ENCODE measurements at regions not wholly inside any gene's neighbourhood (a gene's known extent, or its start where the extent isn't known, plus 50 kb on each side); places are given as distances from the start of the nearest gene placed in this dataset.

- no peak for TF ChIP-seq CTCF (IDR thresholded peaks at IDR 0.05; ENCODE audit: insufficient read depth, low read length, poor library complexity, severe bottlenecking)
- DNase-seq (ENCODE audit: low read depth), result no peak
- Histone ChIP-seq H3K27me3 (ENCODE audit: control insufficient read depth, insufficient read depth, low read length) (no peaks in the 10 kb centered on the region), H3K36me3 (ENCODE audit: control insufficient read depth, insufficient read depth, low read length) (no peaks in the 10 kb centered on the region), H3K4me3 (ENCODE audit: low read depth, low read length) (no peak overlapping the region)
Observed at GRCh38 chr1:70542856-70543255, 131.8 kb downstream of the CTH start.

GRCh38 chr1:70546726-70547125 lies 135.7 kb downstream of the CTH start:
- Histone ChIP-seq H3K36me3 (ENCODE audit: control insufficient read depth, insufficient read depth, low read length) (no peaks in the 10 kb centered on the region), H3K27me3 (ENCODE audit: control insufficient read depth, insufficient read depth, low read length) (no peaks in the 10 kb centered on the region), H3K4me3 (ENCODE audit: low read depth, low read length) (no peak overlapping the region)
- no peak for DNase-seq (ENCODE audit: low read depth)
- TF ChIP-seq CTCF (IDR thresholded peaks at IDR 0.05; ENCODE audit: insufficient read depth, low read length, poor library complexity, severe bottlenecking), result no peak

DNA sequence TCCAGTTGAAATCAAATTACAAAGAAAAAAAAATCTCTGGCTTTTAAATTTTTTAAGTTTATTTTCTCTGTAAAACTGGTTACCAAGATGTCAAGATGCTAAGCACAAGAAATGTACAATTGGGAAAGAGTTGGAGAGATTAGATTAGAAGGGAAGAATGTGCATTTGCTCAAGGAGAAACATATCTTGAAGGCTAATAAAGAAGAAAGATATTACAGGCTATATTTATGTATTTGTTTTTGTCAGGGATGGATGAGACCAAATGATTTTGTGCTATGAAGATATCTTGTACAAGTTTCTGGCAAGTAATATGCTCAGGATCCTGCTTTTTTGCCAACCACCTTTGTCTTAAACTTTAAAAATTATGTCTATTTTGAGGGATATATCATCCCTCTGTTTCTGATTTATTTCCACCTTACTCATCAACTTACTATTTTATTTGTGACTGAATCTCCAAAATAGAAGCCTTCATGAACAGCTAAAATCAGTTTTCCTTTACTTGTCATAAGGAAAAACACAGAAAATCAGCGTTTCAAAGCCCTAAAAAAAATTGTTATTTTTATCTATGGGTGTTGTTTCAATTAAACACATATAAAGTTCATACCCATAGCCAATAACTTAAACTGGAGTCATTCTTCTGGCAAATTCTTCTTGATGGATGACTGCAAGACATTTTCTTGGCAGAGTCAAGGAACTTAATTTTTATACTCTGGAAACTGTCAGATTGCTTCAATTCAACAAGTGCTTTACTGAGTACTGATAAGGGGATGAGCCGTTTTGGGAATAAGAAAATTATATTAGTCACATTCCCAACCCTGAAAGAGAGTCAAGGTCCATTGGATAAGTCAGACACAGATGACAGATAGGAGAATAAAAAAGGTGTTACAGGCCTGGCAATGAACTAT lies 141.8 kb downstream of the CTH start:
- H3K27me3 ChIP-seq (ENCODE audit: control insufficient read depth, insufficient read depth, low read length), result no peaks in the 10 kb centered on the region

GRCh38 chr1:70553567-70553956 lies 142.5 kb downstream of the CTH start:
- TF ChIP-seq CTCF (IDR thresholded peaks at IDR 0.05; ENCODE audit: insufficient read depth, low read length, poor library complexity, severe bottlenecking), result no peak
- no peak for DNase-seq (ENCODE audit: low read depth)
- H3K36me3 ChIP-seq (ENCODE audit: control insufficient read depth, insufficient read depth, low read length), result no peaks in the 10 kb centered on the region
- H3K4me3 ChIP-seq (ENCODE audit: low read depth, low read length), result no peak overlapping the region
- H3K27me3 ChIP-seq (ENCODE audit: control insufficient read depth, insufficient read depth, low read length), result no peaks in the 10 kb centered on the region

More for the DNA sequence above, 141.8 kb downstream of the CTH start:
- no peak for DNase-seq (ENCODE audit: low read depth)
- TF ChIP-seq CTCF (IDR thresholded peaks at IDR 0.05; ENCODE audit: insufficient read depth, low read length, poor library complexity, severe bottlenecking), result no peak
- H3K4me3 ChIP-seq (ENCODE audit: low read depth, low read length), result no peak overlapping the region
- no peaks in the 10 kb centered on the region for H3K36me3 ChIP-seq (ENCODE audit: control insufficient read depth, insufficient read depth, low read length)

DNA sequence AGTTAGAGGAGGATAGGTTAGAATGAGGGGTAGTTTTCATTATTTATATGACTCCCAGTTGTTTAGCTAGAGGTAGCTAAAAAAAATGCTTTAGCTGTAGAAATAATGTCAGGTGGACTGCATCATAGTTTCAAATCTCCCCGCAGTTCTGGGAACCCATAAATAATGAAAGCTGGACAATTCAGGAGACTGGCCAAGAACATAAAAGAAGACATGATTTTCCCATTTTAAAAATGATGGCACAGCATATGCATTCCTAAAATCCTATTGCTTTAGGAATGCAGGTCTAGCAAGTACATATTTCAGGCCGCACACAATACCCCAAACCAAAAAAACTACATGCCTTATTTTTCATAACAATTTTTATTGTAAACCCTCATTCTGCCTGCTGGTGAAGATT lies 143.3 kb downstream of the CTH start:
- Histone ChIP-seq H3K4me3 (ENCODE audit: low read depth, low read length) (no peak overlapping the region), H3K36me3 (ENCODE audit: control insufficient read depth, insufficient read depth, low read length) (no peaks in the 10 kb centered on the region), H3K27me3 (ENCODE audit: control insufficient read depth, insufficient read depth, low read length) (no peaks in the 10 kb centered on the region)
- no peak for TF ChIP-seq CTCF (IDR thresholded peaks at IDR 0.05; ENCODE audit: insufficient read depth, low read length, poor library complexity, severe bottlenecking)
- no peak for DNase-seq (ENCODE audit: low read depth)

DNA sequence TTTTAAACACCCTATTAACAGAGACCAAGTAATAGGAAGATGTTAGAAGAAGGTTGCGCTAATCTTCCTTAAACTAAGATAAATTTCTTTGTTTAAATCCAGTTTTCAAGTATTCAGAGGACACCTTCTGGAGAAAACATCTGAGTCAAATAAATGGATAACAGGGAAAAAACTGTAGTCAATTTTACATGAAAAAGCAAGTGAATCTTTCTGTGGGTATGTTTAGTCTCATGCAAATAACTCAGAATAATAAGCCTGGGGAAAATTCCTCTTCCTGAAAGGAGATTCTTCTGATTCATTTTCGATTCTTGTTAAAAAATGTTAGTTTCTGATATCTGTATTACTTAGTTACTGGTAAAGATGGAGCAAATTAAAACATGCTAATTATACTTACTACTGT lies 145.5 kb downstream of the CTH start:
- no peak for TF ChIP-seq CTCF (IDR thresholded peaks at IDR 0.05; ENCODE audit: insufficient read depth, low read length, poor library complexity, severe bottlenecking)
- Histone ChIP-seq H3K27me3 (ENCODE audit: control insufficient read depth, insufficient read depth, low read length) (no peaks in the 10 kb centered on the region), H3K4me3 (ENCODE audit: low read depth, low read length) (no peak overlapping the region), H3K36me3 (ENCODE audit: control insufficient read depth, insufficient read depth, low read length) (no peaks in the 10 kb centered on the region)
- no peak for DNase-seq (ENCODE audit: low read depth)

All from kidney epithelial cell (primary cell).